DND-41 (cell line): ENCODE measurements at regions not wholly inside any gene's neighbourhood (a gene's known extent, or its start where the extent isn't known, plus 50 kb on each side); places are given as distances from the start of the nearest gene placed in this dataset.

Experiments
- CTCF ChIP-seq: IDR thresholded peaks from 2 replicates; pipeline ENCODE4 v1.5.1; 2012; ENCODE audit warnings: borderline replicate concordance, low read length, moderate library complexity, mild to moderate bottlenecking; ENCODE audit not compliant: poor library complexity, severe bottlenecking; ENCODE audit errors: extremely low read depth
- EZH2 ChIP-seq: IDR thresholded peaks from 3 replicates; pipeline ENCODE4 v1.6.1; 2012; ENCODE audit warnings: borderline replicate concordance, low read depth, mild to moderate bottlenecking, moderate library complexity, low read length, inconsistent platforms; ENCODE audit not compliant: severe bottlenecking

GRCh38 chr7:138289864-138290263 is 170.2 kb upstream of the TRIM24 start:
- no peak for TF ChIP-seq CTCF
- TF ChIP-seq EZH2: no peak
